Gastroesophageal sphincter (tissue), 4 donors: ENCODE measurements at regions not wholly inside any gene's neighbourhood (a gene's known extent, or its start where the extent isn't known, plus 50 kb on each side); places are given as distances from the start of the nearest gene placed in this dataset.

Experiments used
- ATAC-seq: fragments of 150-250 bp; one replicate; pipeline ENCODE4 v1.9.1; 2016; ENCODE audit warnings: mild to moderate bottlenecking, moderate library complexity
- H3K27ac ChIP-seq, 4 donors: fragments of 200-600 bp; sonication (generic) in 3 of 4; 1 replicate in 3 of 4; 2 replicates in 1 of 4; pipeline ENCODE4 v1.5.1; 2016 to 2019
- H3K27me3 ChIP-seq: fragments of 200-600 bp; sonication (generic); one replicate; pipeline ENCODE4 v1.5.1; 2019
- H3K36me3 ChIP-seq, 2 donors: fragments of 200-600 bp; sonication (generic); one replicate each; pipeline ENCODE4 v1.5.1; 2019; ENCODE audit warnings: control low read depth in 1 of 2
- H3K4me1 ChIP-seq, 3 donors: fragments of 200-600 bp; sonication (generic); 1 replicate in 2 of 3; 2 replicates in 1 of 3; pipeline ENCODE4 v1.5.1; 2016 to 2019; ENCODE audit warnings: control low read depth in 2 of 3
- H3K4me3 ChIP-seq, 2 donors: fragments of 200-600 bp; sonication (generic); one replicate each; pipeline ENCODE4 v1.5.1; 2019; ENCODE audit warnings: mild to moderate bottlenecking in 1 of 2, moderate library complexity in 1 of 2
- H3K9me3 ChIP-seq, 3 donors: fragments of 200-600 bp; sonication (generic); one replicate each; pipeline ENCODE4 v1.5.1; 2017 to 2019; ENCODE audit warnings: control low read depth in 2 of 3
- CTCF ChIP-seq, 4 experiments: fragments of 200-600 bp in 2 of 4; fragments of 450-650 bp in 2 of 4; sonication (generic) in 1 of 4; IDR thresholded peaks; one replicate each; pipeline ENCODE4 v1.5.1; 2017 to 2019; ENCODE audit warnings: antibody characterized with exemption in 4 of 4, mild to moderate bottlenecking in 2 of 4, moderate library complexity in 2 of 4
- EP300 ChIP-seq: sonication (generic); formaldehyde crosslinking; IDR thresholded peaks from one replicate; pipeline ENCODE4 v1.6.1; 2017; ENCODE audit warnings: antibody characterized with exemption, mild to moderate bottlenecking
- POLR2A ChIP-seq, 2 donors: fragments of 450-650 bp; IDR thresholded peaks; one replicate each; pipeline ENCODE4 v1.6.1; 2017; ENCODE audit warnings: antibody characterized with exemption in 2 of 2, mild to moderate bottlenecking in 2 of 2, moderate library complexity in 1 of 2
- POLR2AphosphoS5 ChIP-seq: sonication (generic); formaldehyde crosslinking; IDR thresholded peaks from one replicate; pipeline ENCODE4 v1.6.1; 2017; ENCODE audit warnings: antibody characterized with exemption
- WGBS, 2 donors: methylation state at CpG; one replicate each; pipeline ENCODE4 v1.1.5; 2018; ENCODE audit warnings: low coverage in 1 of 2; 5-methylcytosine and 5-hydroxymethylcytosine counted together

- Histone ChIP-seq H3K27ac (no peak overlapping the region), H3K36me3 (no peaks in the 10 kb centered on the region), H3K27me3 (no peaks in the 10 kb centered on the region), H3K4me1 (peaks cover 0 to 13% (median 0%) of the 10 kb centered on the region in 3 donors), H3K4me3 (no peak overlapping the region), H3K9me3 (no peaks in the 10 kb centered on the region)
- WGBS, 2 donors, result 60 to 88% methylated on average over 1 of the region's 1 CpG
- TF ChIP-seq CTCF (IDR thresholded peaks at IDR 0.05), result no peak
- no peak for TF ChIP-seq POLR2AphosphoS5
- TF ChIP-seq POLR2A (IDR thresholded peaks at IDR 0.05), result no peak
- TF ChIP-seq EP300, result no peak
- ATAC-seq, result no peak
These were observed 809.6 kb downstream of the TENT5A start for GRCh38 chr6:80942911-80943310.

GRCh38 chr6:80940976-80941375 lies 811.5 kb downstream of the TENT5A start:
- no peak for ATAC-seq
- H3K27me3 ChIP-seq, result no peaks in the 10 kb centered on the region
- H3K27ac ChIP-seq, result no peak overlapping the region
- no peaks in the 10 kb centered on the region for H3K36me3 ChIP-seq
- peaks cover 0 to 15% (median 0%) of the 10 kb centered on the region in 3 donors for H3K9me3 ChIP-seq
- WGBS, 2 donors, result 63 to 72% methylated on average over 1 of the region's 1 CpG
- no peak overlapping the region for H3K4me3 ChIP-seq
- H3K4me1 ChIP-seq, result peaks cover 0 to 13% (median 0%) of the 10 kb centered on the region in 3 donors
- no peak for TF ChIP-seq POLR2A (IDR thresholded peaks at IDR 0.05)
- no peak for TF ChIP-seq POLR2AphosphoS5
- no peak for TF ChIP-seq EP300
- no peak for TF ChIP-seq CTCF (IDR thresholded peaks at IDR 0.05)

- no peaks in the 10 kb centered on the region for H3K27me3 ChIP-seq
- H3K4me3 ChIP-seq, result no peak overlapping the region
- H3K4me1 ChIP-seq, result peaks cover 0 to 13% (median 0%) of the 10 kb centered on the region in 3 donors
- WGBS, 2 donors, result 17 to 27% methylated on average over 1 of the region's 1 CpG
- H3K27ac ChIP-seq, result no peak overlapping the region
- no peak for ATAC-seq
- TF ChIP-seq POLR2AphosphoS5 (no peak), POLR2A (IDR thresholded peaks at IDR 0.05) (no peak), CTCF (IDR thresholded peaks at IDR 0.05) (no peak), EP300 (no peak)
- no peaks in the 10 kb centered on the region for H3K36me3 ChIP-seq
- peaks cover 0 to 19% (median 0%) of the 10 kb centered on the region in 3 donors for H3K9me3 ChIP-seq
These were observed 811.9 kb downstream of the TENT5A start for GRCh38 chr6:80940571-80940970.

- Histone ChIP-seq H3K4me1 (peaks cover 0 to 13% (median 0%) of the 10 kb centered on the region in 3 donors), H3K9me3 (peaks cover 0 to 21% (median 0%) of the 10 kb centered on the region in 3 donors), H3K4me3 (no peak overlapping the region), H3K36me3 (no peaks in the 10 kb centered on the region), H3K27me3 (no peaks in the 10 kb centered on the region), H3K27ac (no peak overlapping the region)
- no peak for ATAC-seq
- TF ChIP-seq POLR2A (IDR thresholded peaks at IDR 0.05), result no peak
- TF ChIP-seq CTCF (IDR thresholded peaks at IDR 0.05), result no peak
- TF ChIP-seq POLR2AphosphoS5, result no peak
- no peak for TF ChIP-seq EP300
These were observed 812.6 kb downstream of the TENT5A start for GRCh38 chr6:80939898-80940297.

- WGBS, 2 donors, result 84 to 86% methylated on average over 3 to 4 of the region's 4 CpGs
- ATAC-seq, result no peak
- Histone ChIP-seq H3K27me3 (no peaks in the 10 kb centered on the region), H3K27ac (no peak overlapping the region), H3K4me1 (peaks cover 0 to 13% (median 0%) of the 10 kb centered on the region in 3 donors), H3K4me3 (no peak overlapping the region), H3K9me3 (peaks cover 0 to 21% (median 0%) of the 10 kb centered on the region in 3 donors), H3K36me3 (no peaks in the 10 kb centered on the region)
- TF ChIP-seq POLR2A (IDR thresholded peaks at IDR 0.05) (no peak), POLR2AphosphoS5 (no peak), EP300 (no peak), CTCF (IDR thresholded peaks at IDR 0.05) (no peak)
These were observed 813.0 kb downstream of the TENT5A start for GRCh38 chr6:80939480-80939879.
